ENCODE measurements at regions not wholly inside any gene's neighbourhood (a gene's known extent, or its start where the extent isn't known, plus 50 kb on each side); places are given as distances from the start of the nearest gene placed in this dataset.

- no peaks in the 10 kb centered on the region for H3K27me3 ChIP-seq (ENCODE audit: insufficient read depth, low read depth, severe bottlenecking)
- H3K27ac ChIP-seq = no peak overlapping the region
- DNase-seq = no peak
- no peak for TF ChIP-seq CTCF (IDR thresholded peaks at IDR 0.05; ENCODE audit: low read depth, low read length)
- no peak overlapping the region for H3K4me3 ChIP-seq (ENCODE audit: low read depth, low read length)
- no peaks in the 10 kb centered on the region for H3K9me3 ChIP-seq (ENCODE audit: severe bottlenecking)
- no peaks in the 10 kb centered on the region for H3K36me3 ChIP-seq
Observed at GRCh38 chr7:115763347-115763746, 267.2 kb downstream of the TFEC start.

GRCh38 chr7:115758025-115758424 is 272.5 kb downstream of the TFEC start:
- TF ChIP-seq CTCF (IDR thresholded peaks at IDR 0.05; ENCODE audit: low read depth, low read length) = no peak
- no peak overlapping the region for H3K4me3 ChIP-seq (ENCODE audit: low read depth, low read length)

DNA sequence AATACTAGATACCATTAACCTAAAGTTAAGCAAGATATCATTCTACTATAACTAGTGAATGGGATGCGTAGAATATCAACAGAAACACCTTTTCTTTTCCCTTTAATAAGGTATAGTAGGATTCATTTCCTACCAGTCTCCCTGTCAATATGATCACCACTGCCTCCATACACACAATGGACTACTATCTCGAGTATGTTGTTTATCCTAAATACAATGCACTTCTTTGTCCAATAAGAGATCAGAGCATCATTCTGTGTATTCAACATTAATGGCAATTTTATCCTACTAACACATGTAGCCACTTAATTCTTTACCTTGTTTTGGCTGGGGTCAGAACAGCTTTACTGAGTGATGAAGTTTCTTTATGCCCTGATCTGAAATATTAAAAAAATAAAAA is 276.3 kb downstream of the TFEC start:
- H3K27me3 ChIP-seq (ENCODE audit: insufficient read depth, low read depth, severe bottlenecking) = no peaks in the 10 kb centered on the region
- no peak overlapping the region for H3K27ac ChIP-seq
- H3K36me3 ChIP-seq = no peaks in the 10 kb centered on the region
- no peak for TF ChIP-seq CTCF (IDR thresholded peaks at IDR 0.05; ENCODE audit: low read depth, low read length)
- no peaks in the 10 kb centered on the region for H3K9me3 ChIP-seq (ENCODE audit: severe bottlenecking)
- no peak for DNase-seq
- H3K4me3 ChIP-seq (ENCODE audit: low read depth, low read length) = no peak overlapping the region

More at GRCh38 chr7:115758025-115758424, 272.5 kb downstream of the TFEC start:
- H3K36me3 ChIP-seq = no peaks in the 10 kb centered on the region
- H3K9me3 ChIP-seq (ENCODE audit: severe bottlenecking) = no peaks in the 10 kb centered on the region
- H3K27me3 ChIP-seq (ENCODE audit: insufficient read depth, low read depth, severe bottlenecking) = no peaks in the 10 kb centered on the region
- H3K27ac ChIP-seq = no peak overlapping the region
- DNase-seq = no peak

- no peak overlapping the region for H3K4me3 ChIP-seq (ENCODE audit: low read depth, low read length)
- TF ChIP-seq CTCF (IDR thresholded peaks at IDR 0.05; ENCODE audit: low read depth, low read length) = no peak
- H3K36me3 ChIP-seq = no peaks in the 10 kb centered on the region
- DNase-seq = no peak
- no peak overlapping the region for H3K27ac ChIP-seq
- H3K27me3 ChIP-seq (ENCODE audit: insufficient read depth, low read depth, severe bottlenecking) = no peaks in the 10 kb centered on the region
- no peaks in the 10 kb centered on the region for H3K9me3 ChIP-seq (ENCODE audit: severe bottlenecking)
Observed at GRCh38 chr7:115749924-115750323, 280.6 kb downstream of the TFEC start.

GRCh38 chr7:115748123-115748738 is 282.3 kb downstream of the TFEC start:
- H3K9me3 ChIP-seq (ENCODE audit: severe bottlenecking) = no peaks in the 10 kb centered on the region
- peak; percentile 37 for TF ChIP-seq CTCF (IDR thresholded peaks at IDR 0.05; ENCODE audit: low read depth, low read length)
- no peaks in the 10 kb centered on the region for H3K27me3 ChIP-seq (ENCODE audit: insufficient read depth, low read depth, severe bottlenecking)
- H3K4me3 ChIP-seq (ENCODE audit: low read depth, low read length) = no peak overlapping the region
- peak; percentile 18 for DNase-seq
- no peaks in the 10 kb centered on the region for H3K36me3 ChIP-seq
- no peak overlapping the region for H3K27ac ChIP-seq

GRCh38 chr7:115747174-115747573 is 283.4 kb downstream of the TFEC start:
- TF ChIP-seq CTCF (IDR thresholded peaks at IDR 0.05; ENCODE audit: low read depth, low read length) = no peak
- Histone ChIP-seq H3K36me3 (no peaks in the 10 kb centered on the region), H3K27me3 (ENCODE audit: insufficient read depth, low read depth, severe bottlenecking) (no peaks in the 10 kb centered on the region), H3K9me3 (ENCODE audit: severe bottlenecking) (no peaks in the 10 kb centered on the region), H3K4me3 (ENCODE audit: low read depth, low read length) (no peak overlapping the region), H3K27ac (no peak overlapping the region)
- no peak for DNase-seq

Measured in WERI-Rb-1 (cell line).